ENCODE measurements at regions not wholly inside any gene's neighbourhood (a gene's known extent, or its start where the extent isn't known, plus 50 kb on each side); places are given as distances from the start of the nearest gene placed in this dataset.

- 61% methylated on average over 5 of the region's 6 CpGs for WGBS
- no peaks in the 10 kb centered on the region for H3K9me3 ChIP-seq (ENCODE audit: insufficient read depth, low read depth, low read length)
- no peak overlapping the region for H3K27ac ChIP-seq (ENCODE audit: low read depth, low read length)
- no peak overlapping the region for H3K9ac ChIP-seq (ENCODE audit: low read depth, low read length)
- no peaks in the 10 kb centered on the region for H3K27me3 ChIP-seq (ENCODE audit: insufficient read depth, low read length)
- H3K4me1 ChIP-seq (ENCODE audit: insufficient read depth, low read length) = no peaks in the 10 kb centered on the region
- no peak overlapping the region for H3K4me3 ChIP-seq (ENCODE audit: low read length)
- H3K36me3 ChIP-seq (ENCODE audit: insufficient read depth, low read length) = no peaks in the 10 kb centered on the region
These were observed 110.1 kb upstream of the LUZP2 start for GRCh38 chr11:24386546-24387397.

- Histone ChIP-seq H3K27ac (ENCODE audit: low read depth, low read length) (no peak overlapping the region), H3K27me3 (ENCODE audit: insufficient read depth, low read length) (no peaks in the 10 kb centered on the region), H3K4me1 (ENCODE audit: insufficient read depth, low read length) (no peaks in the 10 kb centered on the region), H3K9me3 (ENCODE audit: insufficient read depth, low read depth, low read length) (no peaks in the 10 kb centered on the region), H3K9ac (ENCODE audit: low read depth, low read length) (no peak overlapping the region), H3K36me3 (ENCODE audit: insufficient read depth, low read length) (no peaks in the 10 kb centered on the region), H3K4me3 (ENCODE audit: low read length) (no peak overlapping the region)
- WGBS = 98% methylated on average over 5 of the region's 5 CpGs
These were observed 107.3 kb upstream of the LUZP2 start for GRCh38 chr11:24389575-24389974.

- no peak overlapping the region for H3K9ac ChIP-seq (ENCODE audit: low read depth, low read length)
- no peaks in the 10 kb centered on the region for H3K9me3 ChIP-seq (ENCODE audit: insufficient read depth, low read depth, low read length)
- H3K4me1 ChIP-seq (ENCODE audit: insufficient read depth, low read length) = no peaks in the 10 kb centered on the region
- no peak overlapping the region for H3K27ac ChIP-seq (ENCODE audit: low read depth, low read length)
- H3K36me3 ChIP-seq (ENCODE audit: insufficient read depth, low read length) = no peaks in the 10 kb centered on the region
- no peaks in the 10 kb centered on the region for H3K27me3 ChIP-seq (ENCODE audit: insufficient read depth, low read length)
- WGBS = 76% methylated on average over 5 of the region's 5 CpGs
- no peak overlapping the region for H3K4me3 ChIP-seq (ENCODE audit: low read length)
These were observed 106.8 kb upstream of the LUZP2 start for GRCh38 chr11:24390016-24390415.

- H3K27ac ChIP-seq (ENCODE audit: low read depth, low read length) = no peak overlapping the region
- H3K4me1 ChIP-seq (ENCODE audit: insufficient read depth, low read length) = no peaks in the 10 kb centered on the region
- no peaks in the 10 kb centered on the region for H3K9me3 ChIP-seq (ENCODE audit: insufficient read depth, low read depth, low read length)
- no peak overlapping the region for H3K4me3 ChIP-seq (ENCODE audit: low read length)
- H3K27me3 ChIP-seq (ENCODE audit: insufficient read depth, low read length) = no peaks in the 10 kb centered on the region
- no peaks in the 10 kb centered on the region for H3K36me3 ChIP-seq (ENCODE audit: insufficient read depth, low read length)
- WGBS = no CpG with 5 or more reads among the region's 1 CpG
- no peak overlapping the region for H3K9ac ChIP-seq (ENCODE audit: low read depth, low read length)
These were observed 106.1 kb upstream of the LUZP2 start for GRCh38 chr11:24390762-24391161.

GRCh38 chr11:24391167-24391566 lies 105.7 kb upstream of the LUZP2 start:
- H3K4me3 ChIP-seq (ENCODE audit: low read length) = no peak overlapping the region
- no peak overlapping the region for H3K9ac ChIP-seq (ENCODE audit: low read depth, low read length)
- H3K36me3 ChIP-seq (ENCODE audit: insufficient read depth, low read length) = no peaks in the 10 kb centered on the region
- no peaks in the 10 kb centered on the region for H3K27me3 ChIP-seq (ENCODE audit: insufficient read depth, low read length)
- WGBS = 100% methylated on average over 2 of the region's 3 CpGs
- H3K4me1 ChIP-seq (ENCODE audit: insufficient read depth, low read length) = no peaks in the 10 kb centered on the region
- no peaks in the 10 kb centered on the region for H3K9me3 ChIP-seq (ENCODE audit: insufficient read depth, low read depth, low read length)
- H3K27ac ChIP-seq (ENCODE audit: low read depth, low read length) = no peak overlapping the region

GRCh38 chr11:24400059-24400665 lies 96.7 kb upstream of the LUZP2 start:
- no peak overlapping the region for H3K4me3 ChIP-seq (ENCODE audit: low read length)
- H3K9ac ChIP-seq (ENCODE audit: low read depth, low read length) = no peak overlapping the region
- WGBS = 97% methylated on average over 10 of the region's 10 CpGs
- no peaks in the 10 kb centered on the region for H3K4me1 ChIP-seq (ENCODE audit: insufficient read depth, low read length)
- H3K27me3 ChIP-seq (ENCODE audit: insufficient read depth, low read length) = no peaks in the 10 kb centered on the region
- H3K36me3 ChIP-seq (ENCODE audit: insufficient read depth, low read length) = no peaks in the 10 kb centered on the region
- H3K9me3 ChIP-seq (ENCODE audit: insufficient read depth, low read depth, low read length) = no peaks in the 10 kb centered on the region
- no peak overlapping the region for H3K27ac ChIP-seq (ENCODE audit: low read depth, low read length)

DNA sequence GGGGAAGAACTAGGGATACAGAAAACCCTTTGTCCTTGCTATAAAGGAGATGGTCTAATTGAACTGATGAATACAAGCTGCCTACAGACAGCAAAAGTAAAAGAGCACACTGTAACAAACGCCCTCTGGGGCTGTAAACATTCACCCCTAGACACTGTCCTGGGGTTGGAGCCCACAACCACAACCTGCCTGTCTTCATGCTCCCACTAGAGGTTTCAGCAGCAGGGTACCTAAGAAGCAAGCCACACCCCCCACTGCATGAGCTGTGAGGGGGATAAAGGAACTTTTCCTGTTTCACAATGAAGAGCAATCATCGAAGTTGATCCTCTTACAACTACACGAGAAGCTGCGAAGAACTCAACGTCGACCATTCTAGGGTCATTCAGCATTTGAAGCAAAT lies 90.5 kb upstream of the LUZP2 start:
- Histone ChIP-seq H3K4me1 (ENCODE audit: insufficient read depth, low read length) (no peaks in the 10 kb centered on the region), H3K27ac (ENCODE audit: low read depth, low read length) (no peak overlapping the region), H3K9me3 (ENCODE audit: insufficient read depth, low read depth, low read length) (no peaks in the 10 kb centered on the region), H3K27me3 (ENCODE audit: insufficient read depth, low read length) (no peaks in the 10 kb centered on the region), H3K4me3 (ENCODE audit: low read length) (no peak overlapping the region), H3K9ac (ENCODE audit: low read depth, low read length) (no peak overlapping the region), H3K36me3 (ENCODE audit: insufficient read depth, low read length) (no peaks in the 10 kb centered on the region)
- WGBS = 77% methylated on average over 6 of the region's 6 CpGs

GRCh38 chr11:24406980-24407379 lies 89.9 kb upstream of the LUZP2 start:
- 94% methylated on average over 9 of the region's 9 CpGs for WGBS
- Histone ChIP-seq H3K9me3 (ENCODE audit: insufficient read depth, low read depth, low read length) (no peaks in the 10 kb centered on the region), H3K36me3 (ENCODE audit: insufficient read depth, low read length) (no peaks in the 10 kb centered on the region), H3K4me1 (ENCODE audit: insufficient read depth, low read length) (no peaks in the 10 kb centered on the region), H3K4me3 (ENCODE audit: low read length) (no peak overlapping the region), H3K27ac (ENCODE audit: low read depth, low read length) (no peak overlapping the region), H3K9ac (ENCODE audit: low read depth, low read length) (no peak overlapping the region), H3K27me3 (ENCODE audit: insufficient read depth, low read length) (no peaks in the 10 kb centered on the region)

GRCh38 chr11:24407733-24408132 lies 89.1 kb upstream of the LUZP2 start:
- 94% methylated on average over 3 of the region's 3 CpGs for WGBS
- Histone ChIP-seq H3K27me3 (ENCODE audit: insufficient read depth, low read length) (no peaks in the 10 kb centered on the region), H3K4me1 (ENCODE audit: insufficient read depth, low read length) (no peaks in the 10 kb centered on the region), H3K4me3 (ENCODE audit: low read length) (no peak overlapping the region), H3K9me3 (ENCODE audit: insufficient read depth, low read depth, low read length) (no peaks in the 10 kb centered on the region), H3K27ac (ENCODE audit: low read depth, low read length) (no peak overlapping the region), H3K36me3 (ENCODE audit: insufficient read depth, low read length) (no peaks in the 10 kb centered on the region), H3K9ac (ENCODE audit: low read depth, low read length) (no peak overlapping the region)

DNA sequence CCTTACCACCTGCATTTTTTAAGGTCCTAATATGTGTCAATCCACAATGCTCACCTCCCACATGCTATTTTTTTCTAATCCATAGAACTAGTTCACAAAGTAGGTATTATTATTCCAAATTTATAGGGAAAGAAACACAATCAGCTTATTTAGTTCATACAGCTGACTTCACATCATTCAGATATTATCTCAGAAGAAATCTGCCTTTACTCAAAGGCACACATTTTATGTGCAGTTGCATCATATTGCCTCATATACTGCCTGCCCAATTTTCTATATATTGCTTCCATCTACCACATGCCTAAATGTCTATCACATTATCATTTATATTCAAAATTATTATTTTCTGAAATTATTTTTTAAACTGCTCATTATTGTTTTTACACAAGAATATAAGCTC lies 88.7 kb upstream of the LUZP2 start:
- H3K36me3 ChIP-seq (ENCODE audit: insufficient read depth, low read length) = no peaks in the 10 kb centered on the region
- no peak overlapping the region for H3K4me3 ChIP-seq (ENCODE audit: low read length)
- H3K9me3 ChIP-seq (ENCODE audit: insufficient read depth, low read depth, low read length) = no peaks in the 10 kb centered on the region

GRCh38 chr11:24411791-24412190 lies 85.1 kb upstream of the LUZP2 start:
- Histone ChIP-seq H3K4me3 (ENCODE audit: low read length) (no peak overlapping the region), H3K9ac (ENCODE audit: low read depth, low read length) (no peak overlapping the region), H3K36me3 (ENCODE audit: insufficient read depth, low read length) (no peaks in the 10 kb centered on the region), H3K27me3 (ENCODE audit: insufficient read depth, low read length) (no peaks in the 10 kb centered on the region), H3K27ac (ENCODE audit: low read depth, low read length) (no peak overlapping the region), H3K4me1 (ENCODE audit: insufficient read depth, low read length) (no peaks in the 10 kb centered on the region), H3K9me3 (ENCODE audit: insufficient read depth, low read depth, low read length) (no peaks in the 10 kb centered on the region)
- 73% methylated on average over 3 of the region's 3 CpGs for whole genome bisulfite sequencing

More for the DNA sequence above, 88.7 kb upstream of the LUZP2 start:
- Histone ChIP-seq H3K27me3 (ENCODE audit: insufficient read depth, low read length) (no peaks in the 10 kb centered on the region), H3K4me1 (ENCODE audit: insufficient read depth, low read length) (no peaks in the 10 kb centered on the region), H3K27ac (ENCODE audit: low read depth, low read length) (no peak overlapping the region), H3K9ac (ENCODE audit: low read depth, low read length) (no peak overlapping the region)
